ENCODE measurements at regions not wholly inside any gene's neighbourhood (a gene's known extent, or its start where the extent isn't known, plus 50 kb on each side); places are given as distances from the start of the nearest gene placed in this dataset.

DNA sequence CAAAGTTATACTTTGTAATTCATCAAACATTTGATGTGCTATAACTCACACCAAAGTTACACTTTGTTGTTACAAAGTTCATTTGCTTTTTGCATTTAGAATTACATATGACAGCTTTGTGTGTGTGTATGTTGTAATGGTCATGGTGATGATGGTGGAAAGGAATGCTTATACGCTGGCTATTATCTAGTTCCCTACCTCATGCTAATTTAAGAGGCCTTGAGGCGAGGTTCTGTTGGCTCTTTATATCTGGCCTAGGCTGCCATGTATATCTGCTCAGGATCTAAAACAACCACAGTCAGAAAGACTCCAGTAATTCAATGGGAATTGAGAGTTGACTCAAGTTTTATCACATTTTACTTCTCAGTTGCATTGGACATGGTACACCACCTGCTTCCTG, 123.4 kb downstream of the SLC17A6 start:
- no peak overlapping the region for H2AK5ac ChIP-seq (ENCODE audit: low read depth, low read length)
- no peak overlapping the region for H3K4ac ChIP-seq (replicated peaks; ENCODE audit: insufficient read length, low read depth, low read length)
- no peak overlapping the region for H2BK20ac ChIP-seq (ENCODE audit: low read length)
- no peak overlapping the region for H3K27ac ChIP-seq (ENCODE audit: low read depth, low read length)
- no peak overlapping the region for H4K5ac ChIP-seq (ENCODE audit: insufficient read length, low read depth, low read length)
- no peaks in the 10 kb centered on the region for H3K36me3 ChIP-seq (ENCODE audit: control insufficient read depth in 2 of 4, insufficient read depth in 4 of 4, low read length in 3 of 4)
- H2BK15ac ChIP-seq (ENCODE audit: low read length), result no peak overlapping the region
- no peak overlapping the region for H2BK120ac ChIP-seq (replicated peaks; ENCODE audit: low read depth, low read length)
- no peak overlapping the region for H3K56ac ChIP-seq (replicated peaks; ENCODE audit: insufficient read length, low read depth, low read length)
- H3K4me2 ChIP-seq (ENCODE audit: insufficient read depth in 1 of 2, low read depth in 2 of 2, low read length in 2 of 2), result no peak overlapping the region
- no peak overlapping the region for H3K4me3 ChIP-seq (ENCODE audit: extremely low read depth in 1 of 4, insufficient read depth in 2 of 4, low read depth in 3 of 4, low read length in 4 of 4)
- no peak overlapping the region for H3K9ac ChIP-seq (replicated peaks in 1 of 4; ENCODE audit: extremely low read depth in 1 of 4, low read depth in 3 of 4, low read length in 3 of 4)
- no peaks in the 10 kb centered on the region for H3K4me1 ChIP-seq (replicated peaks in 1 of 4; ENCODE audit: control insufficient read depth in 3 of 4, insufficient read depth in 4 of 4, low read length in 3 of 4)
- no peak overlapping the region for H3K23ac ChIP-seq (ENCODE audit: insufficient read length)
- H3K23me2 ChIP-seq (ENCODE audit: low read depth, low read length), result no peaks in the 10 kb centered on the region; the same call in 1 of the 2 replicates
- H3K9me3 ChIP-seq (ENCODE audit: insufficient read depth in 2 of 2, low read depth in 1 of 2, low read length in 1 of 2), result no peaks in the 10 kb centered on the region
- ChIA-PET CTCF (ENCODE audit: partially characterized antibody) (no interaction called here), POLR2A (ENCODE audit: partially characterized antibody) (no interaction called here)
- H3K18ac ChIP-seq (ENCODE audit: extremely low read depth, low read length), result no peak overlapping the region
- H4K20me1 ChIP-seq (replicated peaks in 1 of 2; ENCODE audit: control insufficient read depth in 1 of 2, insufficient read depth in 2 of 2, low read length in 2 of 2), result no peaks in the 10 kb centered on the region
- H4K91ac ChIP-seq (replicated peaks; ENCODE audit: insufficient read length, low read length), result no peak overlapping the region
- H4K8ac ChIP-seq (ENCODE audit: extremely low read depth, insufficient read depth, low read length), result no peak overlapping the region
- FAIRE-seq (no peak), DNase-seq (ENCODE audit: low read depth in 1 of 2, low spot score in 2 of 2) (no peak)
- H3K14ac ChIP-seq (ENCODE audit: insufficient read length), result no peak overlapping the region
- H3K27me3 ChIP-seq (replicated peaks in 1 of 4; ENCODE audit: control insufficient read depth in 3 of 4, extremely low read depth in 1 of 4, insufficient read depth in 3 of 4, low read length in 3 of 4), result no peaks in the 10 kb centered on the region
- H2BK5ac ChIP-seq (ENCODE audit: low read depth, low read length), result no peak overlapping the region
- no peaks in the 10 kb centered on the region for H3K79me1 ChIP-seq (ENCODE audit: low read depth, low read length)
- H2AFZ ChIP-seq (ENCODE audit: low read length), result no peak overlapping the region
- WGBS, 2 experiments (ENCODE audit: extremely low coverage in 1 of 2, insufficient coverage in 1 of 2, insufficient read length in 1 of 2, insufficient replicate concordance in 2 of 2, low coverage in 1 of 2, low lambda C conversion rate in 2 of 2, missing lambda C conversion rate in 1 of 2), result 92% methylated on average over 2 of the region's 2 CpGs; no CpG with 5 or more reads in 1 of the 2 experiments
- no peak overlapping the region for H2BK12ac ChIP-seq (ENCODE audit: low read depth, low read length)
- TF ChIP-seq POLR2AphosphoS5 (IDR thresholded peaks at IDR 0.05; ENCODE audit: low read depth, low read length), result no peak
- no peak for TF ChIP-seq KDM1A (IDR thresholded peaks at IDR 0.05; ENCODE audit: borderline replicate concordance, low read length)
- TF ChIP-seq CBX8 (IDR thresholded peaks at IDR 0.05; ENCODE audit: borderline replicate concordance, low read depth, low read length), result no peak
- TF ChIP-seq, protein P1, sequence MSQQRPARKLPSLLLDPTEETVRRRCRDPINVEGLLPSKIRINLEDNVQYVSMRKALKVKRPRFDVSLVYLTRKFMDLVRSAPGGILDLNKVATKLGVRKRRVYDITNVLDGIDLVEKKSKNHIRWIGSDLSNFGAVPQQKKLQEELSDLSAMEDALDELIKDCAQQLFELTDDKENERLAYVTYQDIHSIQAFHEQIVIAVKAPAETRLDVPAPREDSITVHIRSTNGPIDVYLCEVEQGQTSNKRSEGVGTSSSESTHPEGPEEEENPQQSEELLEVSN (IDR thresholded peaks at IDR 0.05), result no peak
- TF ChIP-seq EZH2 (IDR thresholded peaks at IDR 0.05; ENCODE audit: low read depth, low read length, severe bottlenecking), result no peak
- TF ChIP-seq SAP30 (IDR thresholded peaks at IDR 0.05; ENCODE audit: insufficient read depth, insufficient replicate concordance, low read length), result no peak
- TF ChIP-seq GABPA (IDR thresholded peaks at IDR 0.05; ENCODE audit: borderline replicate concordance, insufficient read depth, low read length), result no peak
- TF ChIP-seq CHD2 (IDR thresholded peaks at IDR 0.05; ENCODE audit: low read length), result no peak
- no peak for TF ChIP-seq RXRA (IDR thresholded peaks at IDR 0.05; ENCODE audit: insufficient read depth, low read depth, low read length)
- TF ChIP-seq SIX5 (IDR thresholded peaks at IDR 0.05; ENCODE audit: low read depth, low read length), result no peak
- TF ChIP-seq TBP (IDR thresholded peaks at IDR 0.05; ENCODE audit: low read depth, low read length), result no peak
- no peak for TF ChIP-seq JUN (IDR thresholded peaks at IDR 0.05; ENCODE audit: low read depth, low read length)
- no peaks in the 10 kb centered on the region for H3K79me2 ChIP-seq (ENCODE audit: control insufficient read depth in 1 of 2, insufficient read depth in 2 of 2, low read length in 2 of 2)

Measured in H1 (cell line).